ENCODE measurements at regions not wholly inside any gene's neighbourhood (a gene's known extent, or its start where the extent isn't known, plus 50 kb on each side); places are given as distances from the start of the nearest gene placed in this dataset.

- Histone ChIP-seq H3K27ac (ENCODE audit: insufficient read depth, low read depth, low read length) (no peak overlapping the region), H3K9me3 (replicated peaks; ENCODE audit: control insufficient read depth, insufficient read depth, low read length) (no peaks in the 10 kb centered on the region), H2AFZ (ENCODE audit: low read depth, low read length) (no peak overlapping the region), H3K9me1 (replicated peaks; ENCODE audit: control insufficient read depth, extremely low read depth, insufficient read depth, low read length) (no peaks in the 10 kb centered on the region), H3K4me1 (ENCODE audit: control insufficient read depth, extremely low read depth, insufficient read depth, low read length) (no peaks in the 10 kb centered on the region), H3K9ac (replicated peaks; ENCODE audit: extremely low read depth, insufficient read depth, low read length) (no peak overlapping the region), H3K79me2 (ENCODE audit: control insufficient read depth, insufficient read depth, low read length) (no peaks in the 10 kb centered on the region), H3K27me3 (ENCODE audit: control insufficient read depth in 2 of 2, insufficient read depth in 2 of 2, low read length in 2 of 2) (no peaks in the 10 kb centered on the region), H3K36me3 (ENCODE audit: control insufficient read depth in 2 of 2, extremely low read depth in 1 of 2, insufficient read depth in 2 of 2, low read length in 2 of 2) (no peaks in the 10 kb centered on the region), H3K4me2 (ENCODE audit: insufficient read depth, low read length) (no peak overlapping the region), H3K4me3 (replicated peaks in 1 of 3; ENCODE audit: insufficient read depth in 1 of 3, low read depth in 1 of 3, low read length in 3 of 3) (no peak overlapping the region), H4K20me1 (replicated peaks; ENCODE audit: control insufficient read depth, extremely low read depth, insufficient read depth, low read length) (no peaks in the 10 kb centered on the region)
- DNase-seq (ENCODE audit: low read depth, low spot score): no peak
- no TSS peak for BruUV-seq (replicated peaks)
- intact Hi-C loops (cut with micrococcal nuclease) (no loop called here), dilution Hi-C loops (cut with MboI; ENCODE audit: extremely low pct_ligation_motif_present, low sequenced_read_pairs) (no loop called here)
- FAIRE-seq: no peak
- ChIA-PET CTCF (interaction anchor here (1.0 kb wide), 1 partner anchor 11 kb away, joined by 3 read pairs; no protein-coding TSS in a partner anchor), POLR2A (no interaction called here)
- no peak for TF ChIP-seq MYC (IDR thresholded peaks at IDR 0.05; ENCODE audit: low read depth, low read length)
- TF ChIP-seq GATA2 (IDR thresholded peaks at IDR 0.05; ENCODE audit: insufficient read depth, insufficient read length, low read depth, low read length): no peak
- no peak for TF ChIP-seq POLR2AphosphoS5 (IDR thresholded peaks at IDR 0.05; ENCODE audit: insufficient read depth, low read depth, low read length)
- TF ChIP-seq JUN (IDR thresholded peaks at IDR 0.05; ENCODE audit: borderline replicate concordance, insufficient read depth, insufficient read length, low read depth): no peak
Measured at GRCh38 chr20:40218316-40218969, 470.6 kb downstream of the MAFB start.

- no peak for FAIRE-seq
- no peaks in the 10 kb centered on the region for H3K79me2 ChIP-seq (ENCODE audit: control insufficient read depth, insufficient read depth, low read length)
- H3K4me3 ChIP-seq (replicated peaks in 1 of 3; ENCODE audit: insufficient read depth in 1 of 3, low read depth in 1 of 3, low read length in 3 of 3): no peak overlapping the region
- H3K27ac ChIP-seq (ENCODE audit: insufficient read depth, low read depth, low read length): no peak overlapping the region
- dilution Hi-C loops (cut with MboI; ENCODE audit: extremely low pct_ligation_motif_present, low sequenced_read_pairs): no loop called here
- BruUV-seq (replicated peaks): no TSS peak
- DNase-seq (ENCODE audit: low read depth, low spot score): no peak
- H3K4me2 ChIP-seq (ENCODE audit: insufficient read depth, low read length): no peak overlapping the region
- no peak for TF ChIP-seq EZH2 (IDR thresholded peaks at IDR 0.05; ENCODE audit: borderline replicate concordance, low read depth, low read length, severe bottlenecking)
- TF ChIP-seq FOS (IDR thresholded peaks at IDR 0.05; ENCODE audit: borderline replicate concordance, insufficient read depth, low read length): no peak
- TF ChIP-seq CTCF (IDR thresholded peaks at IDR 0.05; ENCODE audit: extremely low read depth in 1 of 2, insufficient read depth in 1 of 2, low read depth in 1 of 2, low read length in 2 of 2): no peak
- no peak for TF ChIP-seq GATA2 (IDR thresholded peaks at IDR 0.05; ENCODE audit: insufficient read depth, insufficient read length, low read depth, low read length)
- no peak for TF ChIP-seq MAX (IDR thresholded peaks at IDR 0.05; ENCODE audit: insufficient read depth, insufficient read length)
- TF ChIP-seq POLR2A (IDR thresholded peaks at IDR 0.05; ENCODE audit: low read depth, low read length): no peak
- no peak for TF ChIP-seq MYC (IDR thresholded peaks at IDR 0.05; ENCODE audit: low read depth, low read length)
- TF ChIP-seq JUN (IDR thresholded peaks at IDR 0.05; ENCODE audit: borderline replicate concordance, insufficient read depth, insufficient read length, low read depth): no peak
- no peak for TF ChIP-seq POLR2AphosphoS5 (IDR thresholded peaks at IDR 0.05; ENCODE audit: insufficient read depth, low read depth, low read length)
- intact Hi-C loops (cut with micrococcal nuclease): no loop called here
- POLR2A ChIA-PET: no interaction called here
- H3K9me3 ChIP-seq (replicated peaks; ENCODE audit: control insufficient read depth, insufficient read depth, low read length): no peaks in the 10 kb centered on the region
- no peak overlapping the region for H3K9ac ChIP-seq (replicated peaks; ENCODE audit: extremely low read depth, insufficient read depth, low read length)
- CTCF ChIA-PET: interaction anchor here (1.4 kb wide), 1 partner anchor 10 kb away, joined by 3 read pairs; no protein-coding TSS in a partner anchor
- no peaks in the 10 kb centered on the region for H4K20me1 ChIP-seq (replicated peaks; ENCODE audit: control insufficient read depth, extremely low read depth, insufficient read depth, low read length)
- H2AFZ ChIP-seq (ENCODE audit: low read depth, low read length): no peak overlapping the region
- no peaks in the 10 kb centered on the region for H3K4me1 ChIP-seq (ENCODE audit: control insufficient read depth, extremely low read depth, insufficient read depth, low read length)
- H3K36me3 ChIP-seq (ENCODE audit: control insufficient read depth in 2 of 2, extremely low read depth in 1 of 2, insufficient read depth in 2 of 2, low read length in 2 of 2): no peaks in the 10 kb centered on the region
- no peaks in the 10 kb centered on the region for H3K27me3 ChIP-seq (ENCODE audit: control insufficient read depth in 2 of 2, insufficient read depth in 2 of 2, low read length in 2 of 2)
- H3K9me1 ChIP-seq (replicated peaks; ENCODE audit: control insufficient read depth, extremely low read depth, insufficient read depth, low read length): no peaks in the 10 kb centered on the region
Measured at GRCh38 chr20:40207655-40208054, 481.4 kb downstream of the MAFB start.
